HEK293T (cell line): ENCODE measurements at regions not wholly inside any gene's neighbourhood (a gene's known extent, or its start where the extent isn't known, plus 50 kb on each side); places are given as distances from the start of the nearest gene placed in this dataset.

ENCODE experiments used
- ARNT ChIP-seq: fragments of 450-650 bp; IDR thresholded peaks from 2 replicates; pipeline ENCODE4 v1.6.1; 2017; ENCODE audit warnings: mild to moderate bottlenecking
- ELF4 ChIP-seq: fragments of 450-650 bp; IDR thresholded peaks from 2 replicates; pipeline ENCODE4 v1.6.1; 2017; ENCODE audit warnings: antibody characterized with exemption
- FOXA1 ChIP-seq: fragments of 450-650 bp; IDR thresholded peaks from 2 replicates; pipeline ENCODE4 v1.6.1; 2016; ENCODE audit warnings: mild to moderate bottlenecking
- FOXM1 ChIP-seq: fragments of 450-650 bp; IDR thresholded peaks from 2 replicates; pipeline ENCODE4 v1.6.1; 2017; ENCODE audit warnings: mild to moderate bottlenecking, borderline replicate concordance
- L3MBTL2 ChIP-seq: fragments of 450-650 bp; conservative IDR thresholded peaks from 2 replicates; pipeline ENCODE4 v1.6.1; 2016; ENCODE audit warnings: mild to moderate bottlenecking
- PKNOX1 ChIP-seq: fragments of 450-650 bp; IDR thresholded peaks from 2 replicates; pipeline ENCODE4 v1.6.1; 2016
- TARDBP ChIP-seq: fragments of 450-650 bp; IDR thresholded peaks from 2 replicates; pipeline ENCODE4 v1.6.1; 2016
- ZNF384 ChIP-seq: fragments of 450-650 bp; IDR thresholded peaks from 2 replicates; pipeline ENCODE4 v1.6.1; 2016

- TF ChIP-seq TARDBP = no peak
- no peak for TF ChIP-seq FOXM1
- TF ChIP-seq FOXA1 = no peak
- TF ChIP-seq PKNOX1 = no peak
- no peak for TF ChIP-seq ZNF384
- TF ChIP-seq ELF4 = no peak
- no peak for TF ChIP-seq ARNT
- no peak for TF ChIP-seq L3MBTL2
These were observed 921.2 kb downstream of the SQOR start for GRCh38 chr15:46556010-46556409.
